ENCODE measurements at regions not wholly inside any gene's neighbourhood (a gene's known extent, or its start where the extent isn't known, plus 50 kb on each side); places are given as distances from the start of the nearest gene placed in this dataset.

GRCh38 chr2:35598310-35598709 lies 757.3 kb upstream of the CRIM1 start:
- no peak for TF ChIP-seq CTCF (IDR thresholded peaks at IDR 0.05)
- no peak for TF ChIP-seq POLR2A (IDR thresholded peaks at IDR 0.05)

All from right lobe of liver (tissue), 4 donors.